Esophagus muscularis mucosa (tissue), 4 donors: ENCODE measurements at regions not wholly inside any gene's neighbourhood (a gene's known extent, or its start where the extent isn't known, plus 50 kb on each side); places are given as distances from the start of the nearest gene placed in this dataset.
A peak's percentile ranks its signal among the peaks of the same experiment; 100 is the strongest.

Experiments
- DNase-seq: peaks from one replicate; pipeline ENCODE4 v3.0.0-alpha.2; 2017; ENCODE audit errors: extremely low spot score
- H3K27ac ChIP-seq, 4 donors: fragments of 200-600 bp; sonication (generic); replicated peaks in 1 of 4; 1 replicate in 3 of 4; 2 replicates in 1 of 4; pipeline ENCODE4 v1.5.1; 2016 to 2019; ENCODE audit warnings: mild to moderate bottlenecking in 1 of 4
- H3K27me3 ChIP-seq, 4 donors: fragments of 200-600 bp; sonication (generic); one replicate each; pipeline versions ENCODE4 v1.5.1 to v1.6.0; 2016 to 2019
- H3K36me3 ChIP-seq, 4 donors: fragments of 200-600 bp; sonication (generic); one replicate each; pipeline ENCODE4 v1.5.1; 2016 to 2019
- H3K4me1 ChIP-seq, 4 donors: fragments of 200-600 bp; sonication (generic); one replicate each; pipeline ENCODE4 v1.5.1; 2016 to 2019
- H3K4me3 ChIP-seq, 4 donors: fragments of 200-600 bp; sonication (generic); 1 replicate in 2 of 4; 2 replicates in 2 of 4; pipeline ENCODE4 v1.5.1; 2016 to 2019; ENCODE audit warnings: mild to moderate bottlenecking in 4 of 4, moderate library complexity in 1 of 4
- H3K9me3 ChIP-seq, 4 donors: fragments of 200-600 bp; sonication (generic); 1 replicate in 3 of 4; 2 replicates in 1 of 4; pipeline ENCODE4 v1.5.1; 2016 to 2019
- EP300 ChIP-seq: sonication (generic); formaldehyde crosslinking; IDR thresholded peaks from one replicate; pipeline ENCODE4 v1.6.1; 2017; ENCODE audit warnings: antibody characterized with exemption
- POLR2A ChIP-seq: fragments of 450-650 bp; IDR thresholded peaks from one replicate; pipeline ENCODE4 v1.6.1; 2017; ENCODE audit warnings: antibody characterized with exemption, moderate library complexity, mild to moderate bottlenecking, low read depth
- POLR2AphosphoS5 ChIP-seq, 2 donors: sonication (generic); formaldehyde crosslinking; IDR thresholded peaks; one replicate each; pipeline ENCODE4 v1.6.1; 2017; ENCODE audit warnings: antibody characterized with exemption in 2 of 2
- WGBS: methylation state at CpG from one replicate; pipeline ENCODE4 v1.1.5; 2018; 5-methylcytosine and 5-hydroxymethylcytosine counted together
- intact Hi-C: fragments of 100-400 bp; cut with DNase I; formaldehyde crosslinking; loops from one replicate; pipeline ENCODE4 v1.15.1; 2023
- TF ChIP-seq, protein P1 (sequence below), 3 experiments: fragments of 200-600 bp in 2 of 3; fragments of 450-650 bp in 1 of 3; sonication (generic) in 2 of 3; IDR thresholded peaks; one replicate each; pipeline ENCODE4 v1.5.1; 2017 to 2019; ENCODE audit warnings: antibody characterized with exemption in 3 of 3, mild to moderate bottlenecking in 2 of 3, moderate library complexity in 1 of 3

GRCh38 chr3:43892526-43892925 lies 201.8 kb downstream of the ABHD5 start:
- TF ChIP-seq, protein P1, sequence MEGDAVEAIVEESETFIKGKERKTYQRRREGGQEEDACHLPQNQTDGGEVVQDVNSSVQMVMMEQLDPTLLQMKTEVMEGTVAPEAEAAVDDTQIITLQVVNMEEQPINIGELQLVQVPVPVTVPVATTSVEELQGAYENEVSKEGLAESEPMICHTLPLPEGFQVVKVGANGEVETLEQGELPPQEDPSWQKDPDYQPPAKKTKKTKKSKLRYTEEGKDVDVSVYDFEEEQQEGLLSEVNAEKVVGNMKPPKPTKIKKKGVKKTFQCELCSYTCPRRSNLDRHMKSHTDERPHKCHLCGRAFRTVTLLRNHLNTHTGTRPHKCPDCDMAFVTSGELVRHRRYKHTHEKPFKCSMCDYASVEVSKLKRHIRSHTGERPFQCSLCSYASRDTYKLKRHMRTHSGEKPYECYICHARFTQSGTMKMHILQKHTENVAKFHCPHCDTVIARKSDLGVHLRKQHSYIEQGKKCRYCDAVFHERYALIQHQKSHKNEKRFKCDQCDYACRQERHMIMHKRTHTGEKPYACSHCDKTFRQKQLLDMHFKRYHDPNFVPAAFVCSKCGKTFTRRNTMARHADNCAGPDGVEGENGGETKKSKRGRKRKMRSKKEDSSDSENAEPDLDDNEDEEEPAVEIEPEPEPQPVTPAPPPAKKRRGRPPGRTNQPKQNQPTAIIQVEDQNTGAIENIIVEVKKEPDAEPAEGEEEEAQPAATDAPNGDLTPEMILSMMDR (IDR thresholded peaks at IDR 0.05) = no peak
- TF ChIP-seq EP300 = no peak
- no peak for TF ChIP-seq POLR2A
- TF ChIP-seq POLR2AphosphoS5 (IDR thresholded peaks at IDR 0.05) = no peak
- H3K27ac ChIP-seq = no peak overlapping the region
- DNase-seq = no peak
- H3K4me1 ChIP-seq = peaks cover 8 to 33% (median 30%) of the 10 kb centered on the region in 4 donors
- no peaks in the 10 kb centered on the region for H3K36me3 ChIP-seq
- intact Hi-C loops = no loop called here
- no peaks in the 10 kb centered on the region for H3K27me3 ChIP-seq
- H3K9me3 ChIP-seq = no peaks in the 10 kb centered on the region
- H3K4me3 ChIP-seq = no peak overlapping the region
- 23% methylated on average over 7 of the region's 7 CpGs for WGBS

- Histone ChIP-seq H3K9me3 (no peaks in the 10 kb centered on the region), H3K36me3 (no peaks in the 10 kb centered on the region), H3K27me3 (no peaks in the 10 kb centered on the region), H3K4me3 (peak overlapping the region; percentile 47 to 66 (median 52)), H3K27ac (peak overlapping the region in 1 of 4 donors; percentile 33), H3K4me1 (peaks cover 8 to 33% (median 28%) of the 10 kb centered on the region in 4 donors)
- TF ChIP-seq, protein P1 (IDR thresholded peaks at IDR 0.05) = no peak
- no peak for TF ChIP-seq EP300
- intact Hi-C loops = no loop called here
- WGBS = 18% methylated on average over 14 of the region's 14 CpGs
- no peak for DNase-seq
These were observed 203.0 kb downstream of the ABHD5 start for GRCh38 chr3:43893727-43894126.

GRCh38 chr3:43894176-43895049 lies 203.7 kb downstream of the ABHD5 start:
- 10% methylated on average over 29 of the region's 63 CpGs for WGBS
- TF ChIP-seq POLR2AphosphoS5 (IDR thresholded peaks at IDR 0.05) = peak in 1 of 2 donors; percentile 22
- no peak for TF ChIP-seq POLR2A
- H3K27ac ChIP-seq = peak overlapping the region in 1 of 4 donors; percentile 33
- H3K4me3 ChIP-seq = peak overlapping the region; percentile 47 to 66 (median 52)
- intact Hi-C loops = no loop called here
- no peaks in the 10 kb centered on the region for H3K27me3 ChIP-seq
- H3K36me3 ChIP-seq = no peaks in the 10 kb centered on the region
- peaks cover 8 to 33% (median 28%) of the 10 kb centered on the region in 4 donors for H3K4me1 ChIP-seq
- DNase-seq = no peak
- no peaks in the 10 kb centered on the region for H3K9me3 ChIP-seq

GRCh38 chr3:43895573-43895972 lies 204.8 kb downstream of the ABHD5 start:
- intact Hi-C loops = no loop called here
- TF ChIP-seq EP300 (no peak), POLR2AphosphoS5 (IDR thresholded peaks at IDR 0.05) (no peak)
- H3K27me3 ChIP-seq = peaks cover 0 to under 1% (median 0%) of the 10 kb centered on the region in 4 donors
- no peak overlapping the region for H3K4me3 ChIP-seq
- 73% methylated on average over 4 of the region's 4 CpGs for WGBS
- no peak overlapping the region for H3K27ac ChIP-seq
- H3K36me3 ChIP-seq = no peaks in the 10 kb centered on the region
- no peaks in the 10 kb centered on the region for H3K9me3 ChIP-seq
- peaks cover 8 to 33% (median 28%) of the 10 kb centered on the region in 4 donors for H3K4me1 ChIP-seq
- no peak for DNase-seq

GRCh38 chr3:43902415-43902814 lies 211.7 kb downstream of the ABHD5 start:
- Histone ChIP-seq H3K4me3 (no peak overlapping the region), H3K27me3 (peaks cover 0 to 9% (median 0%) of the 10 kb centered on the region in 4 donors), H3K4me1 (no peaks in the 10 kb centered on the region), H3K27ac (no peak overlapping the region), H3K36me3 (no peaks in the 10 kb centered on the region), H3K9me3 (no peaks in the 10 kb centered on the region)
- intact Hi-C loops = no loop called here
- no peak for DNase-seq
- TF ChIP-seq EP300 = no peak
- TF ChIP-seq POLR2A = no peak
- TF ChIP-seq POLR2AphosphoS5 (IDR thresholded peaks at IDR 0.05) = no peak
- TF ChIP-seq, protein P1 (IDR thresholded peaks at IDR 0.05) = no peak
- WGBS = 88% methylated on average over 2 of the region's 2 CpGs
